Natural killer cell (primary cell): ENCODE measurements at regions not wholly inside any gene's neighbourhood (a gene's known extent, or its start where the extent isn't known, plus 50 kb on each side); places are given as distances from the start of the nearest gene placed in this dataset.

Experiments used
- ATAC-seq, 3 donors: fragments of 150-1000 bp in 2 of 3; fragments of 200-7000 bp in 1 of 3; cut with Tn5 transposase; 1 replicate in 1 of 3; 2 replicates in 2 of 3; pipeline ENCODE4 v1.10.0; 2021; ENCODE audit warnings: mild to moderate bottlenecking in 2 of 3, moderate library complexity in 2 of 3
- DNase-seq, 2 donors: peaks; one replicate each; pipeline versions ENCODE4 v3.0.0 to v3.0.0-alpha.2; 2013 to 2021; ENCODE audit warnings: mixed read lengths in 1 of 2
- H3K27ac ChIP-seq: one replicate; pipeline ENCODE4 v1.5.1; 2013; ENCODE audit warnings: mild to moderate bottlenecking, low read length
- H3K27me3 ChIP-seq: one replicate; pipeline ENCODE4 v1.6.1; 2013; ENCODE audit warnings: low read length; ENCODE audit not compliant: control insufficient read depth, insufficient read depth
- H3K36me3 ChIP-seq: one replicate; pipeline ENCODE4 v1.6.1; 2013; ENCODE audit warnings: low read length; ENCODE audit not compliant: control insufficient read depth, insufficient read depth
- H3K4me1 ChIP-seq: one replicate; pipeline ENCODE4 v1.6.1; 2013; ENCODE audit warnings: low read length; ENCODE audit not compliant: control insufficient read depth, insufficient read depth
- H3K4me3 ChIP-seq: one replicate; pipeline ENCODE4 v1.5.1; 2013; ENCODE audit warnings: low read length
- H3K9me3 ChIP-seq: one replicate; pipeline ENCODE4 v1.6.1; 2013; ENCODE audit warnings: low read length; ENCODE audit not compliant: control insufficient read depth, insufficient read depth
- H3K27ac Mint-ChIP-seq, 2 donors: one replicate each; pipeline ENCODE4 v1.8.0; 2022; ENCODE audit warnings: mild to moderate bottlenecking in 2 of 2, mixed read lengths in 2 of 2, moderate library complexity in 1 of 2
- H3K27me3 Mint-ChIP-seq, 2 donors: one replicate each; pipeline ENCODE4 v1.8.0; 2022; ENCODE audit warnings: low read depth in 2 of 2, mixed read lengths in 2 of 2
- H3K36me3 Mint-ChIP-seq: one replicate; pipeline ENCODE4 v1.8.0; 2022; ENCODE audit warnings: mixed read lengths
- H3K4me1 Mint-ChIP-seq, 2 donors: one replicate each; pipeline ENCODE4 v1.8.0; 2022; ENCODE audit warnings: mixed read lengths in 2 of 2
- H3K4me3 Mint-ChIP-seq: one replicate; pipeline ENCODE4 v1.8.0; 2022; ENCODE audit warnings: mild to moderate bottlenecking, moderate library complexity, mixed read lengths
- H3K9me3 Mint-ChIP-seq, 2 donors: one replicate each; pipeline ENCODE4 v1.8.0; 2022; ENCODE audit warnings: mixed read lengths in 2 of 2
- CTCF ChIP-seq: fragments of 200-600 bp; IDR thresholded peaks from one replicate; pipeline ENCODE4 v1.8.0; 2022; ENCODE audit warnings: antibody characterized with exemption
- WGBS: methylation state at CpG from one replicate; pipeline ENCODE4 v1.1.7; 2013; ENCODE audit warnings: missing lambda C conversion rate; ENCODE audit not compliant: insufficient coverage; 5-methylcytosine and 5-hydroxymethylcytosine counted together
- intact Hi-C: fragments of 100-400 bp; cut with micrococcal nuclease; formaldehyde crosslinking; loops from one replicate; pipeline ENCODE4 v1.14.2; 2022

- no peak for ATAC-seq
- no peak overlapping the region for H3K4me3 Mint-ChIP-seq
- Histone ChIP-seq H3K9me3 (no peaks in the 10 kb centered on the region), H3K27ac (no peak overlapping the region), H3K4me3 (no peak overlapping the region), H3K36me3 (no peaks in the 10 kb centered on the region), H3K27me3 (no peaks in the 10 kb centered on the region), H3K4me1 (no peaks in the 10 kb centered on the region)
- no peak for DNase-seq
- H3K27ac Mint-ChIP-seq = no peak overlapping the region
- WGBS = 88% methylated on average over 7 of the region's 8 CpGs
- no peaks in the 10 kb centered on the region for H3K4me1 Mint-ChIP-seq
- TF ChIP-seq CTCF = no peak
- no peaks in the 10 kb centered on the region for H3K36me3 Mint-ChIP-seq
- H3K27me3 Mint-ChIP-seq = peaks cover 15 to 25% of the 10 kb centered on the region in 2 donors
- intact Hi-C loops = no loop called here
- H3K9me3 Mint-ChIP-seq = no peaks in the 10 kb centered on the region
These were observed 103.1 kb downstream of the SNX19 start for GRCh38 chr11:130813196-130813595.

- Histone ChIP-seq H3K9me3 (no peaks in the 10 kb centered on the region), H3K4me1 (no peaks in the 10 kb centered on the region), H3K36me3 (no peaks in the 10 kb centered on the region), H3K4me3 (no peak overlapping the region), H3K27ac (no peak overlapping the region), H3K27me3 (no peaks in the 10 kb centered on the region)
- Mint-ChIP-seq H3K27me3 (peaks cover 17 to 25% of the 10 kb centered on the region in 2 donors), H3K4me3 (no peak overlapping the region), H3K4me1 (no peaks in the 10 kb centered on the region), H3K36me3 (no peaks in the 10 kb centered on the region), H3K9me3 (no peaks in the 10 kb centered on the region), H3K27ac (no peak overlapping the region)
- WGBS = 26% methylated on average over 3 of the region's 3 CpGs
- ATAC-seq (no peak), DNase-seq (no peak)
- no peak for TF ChIP-seq CTCF
- intact Hi-C loops = no loop called here
These were observed 102.6 kb downstream of the SNX19 start for GRCh38 chr11:130813638-130814037.

GRCh38 chr11:130814440-130815096, 101.7 kb downstream of the SNX19 start:
- H3K27ac Mint-ChIP-seq = no peak overlapping the region

More at GRCh38 chr11:130814440-130815096, 101.7 kb downstream of the SNX19 start:
- peaks cover 21 to 25% of the 10 kb centered on the region in 2 donors for H3K27me3 Mint-ChIP-seq
- WGBS = 97% methylated on average over 3 of the region's 4 CpGs
- H3K27ac ChIP-seq = no peak overlapping the region
- H3K9me3 ChIP-seq = no peaks in the 10 kb centered on the region
- H3K36me3 ChIP-seq = no peaks in the 10 kb centered on the region
- ATAC-seq (no peak), DNase-seq (no peak)
- H3K9me3 Mint-ChIP-seq = no peaks in the 10 kb centered on the region
- H3K4me1 ChIP-seq = no peaks in the 10 kb centered on the region
- H3K27me3 ChIP-seq = no peaks in the 10 kb centered on the region
- no peaks in the 10 kb centered on the region for H3K36me3 Mint-ChIP-seq
- no peak for TF ChIP-seq CTCF
- H3K4me3 ChIP-seq = no peak overlapping the region
- H3K4me1 Mint-ChIP-seq = no peaks in the 10 kb centered on the region
- intact Hi-C loops = no loop called here
- no peak overlapping the region for H3K4me3 Mint-ChIP-seq
